Fibroblast of skin of left quadriceps (primary cell): ENCODE measurements at regions not wholly inside any gene's neighbourhood (a gene's known extent, or its start where the extent isn't known, plus 50 kb on each side); places are given as distances from the start of the nearest gene placed in this dataset.

Source experiments
- DNase-seq, 2 experiments: peaks; one replicate each; pipeline ENCODE4 v3.0.0-alpha.2; 2013; ENCODE audit warnings: low read depth in 2 of 2

- DNase-seq = no peak
These were observed 59.0 kb downstream of the RPS29 start for GRCh38 chr14:49527221-49527620.

- DNase-seq = no peak
These were observed 60.1 kb downstream of the RPS29 start for GRCh38 chr14:49526101-49526500.

GRCh38 chr14:49516286-49516685, 69.9 kb downstream of the RPS29 start:
- no peak for DNase-seq

GRCh38 chr14:49512571-49512970, 73.6 kb downstream of the RPS29 start:
- no peak for DNase-seq

- DNase-seq = no peak
These were observed 74.0 kb downstream of the RPS29 start for GRCh38 chr14:49512147-49512551.

GRCh38 chr14:49508124-49508523, 78.1 kb downstream of the RPS29 start:
- no peak for DNase-seq

GRCh38 chr14:49506650-49507049, 79.5 kb downstream of the RPS29 start:
- no peak for DNase-seq

GRCh38 chr14:49505041-49505766, 81.0 kb downstream of the RPS29 start:
- DNase-seq = no peak

- DNase-seq = peak; percentile 28 to 39
These were observed 88.3 kb downstream of the RPS29 start for GRCh38 chr14:49497725-49498348.

- DNase-seq = no peak
These were observed 88.9 kb downstream of the RPS29 start for GRCh38 chr14:49497267-49497666.

GRCh38 chr14:49494836-49495235, 91.3 kb downstream of the RPS29 start:
- DNase-seq = no peak

GRCh38 chr14:49493557-49493956, 92.6 kb downstream of the RPS29 start:
- DNase-seq = no peak

- DNase-seq = no peak
These were observed 94.0 kb downstream of the RPS29 start for GRCh38 chr14:49492151-49492550.

- DNase-seq = no peak
These were observed 96.8 kb downstream of the RPS29 start for GRCh38 chr14:49489341-49489740.

- no peak for DNase-seq
These were observed 98.9 kb downstream of the RPS29 start for GRCh38 chr14:49487238-49487637.

- DNase-seq = no peak
These were observed 100.9 kb downstream of the RPS29 start for GRCh38 chr14:49485290-49485689.

GRCh38 chr14:49484180-49484579, 102.0 kb downstream of the RPS29 start:
- no peak for DNase-seq

- no peak for DNase-seq
These were observed 102.9 kb downstream of the RPS29 start for GRCh38 chr14:49483268-49483667.

GRCh38 chr14:49480979-49481498, 105.1 kb downstream of the RPS29 start:
- DNase-seq = no peak

GRCh38 chr14:49480053-49480760, 106.0 kb downstream of the RPS29 start:
- DNase-seq = no peak

- no peak for DNase-seq
These were observed 106.7 kb downstream of the RPS29 start for GRCh38 chr14:49479432-49479831.

- DNase-seq = no peak
These were observed 107.4 kb downstream of the RPS29 start for GRCh38 chr14:49478784-49479183.

- DNase-seq = no peak
These were observed 119.1 kb downstream of the RPS29 start for GRCh38 chr14:49467091-49467490.
